OCI-LY1 (cell line): ENCODE measurements at regions not wholly inside any gene's neighbourhood (a gene's known extent, or its start where the extent isn't known, plus 50 kb on each side); places are given as distances from the start of the nearest gene placed in this dataset.

ENCODE experiments used
- H2AFZ ChIP-seq: fragments of 200-600 bp; sonication (generic), shearing (Covaris generic); 2 replicates; pipeline ENCODE4 v1.6.0; 2014; ENCODE audit warnings: antibody characterized with exemption, mild to moderate bottlenecking, low read length
- H3F3A ChIP-seq: fragments of 200-600 bp; sonication (generic), shearing (Covaris generic); 2 replicates; pipeline ENCODE4 v1.6.0; 2014; ENCODE audit warnings: mild to moderate bottlenecking, antibody characterized with exemption, low read length, moderate library complexity; ENCODE audit not compliant: insufficient read depth
- H3K27ac ChIP-seq: fragments of 200-600 bp; sonication (generic); 2 replicates; pipeline ENCODE4 v1.5.1; 2014; ENCODE audit warnings: low read length, mixed run types, mild to moderate bottlenecking, low read depth; ENCODE audit not compliant: poor library complexity, severe bottlenecking
- H3K27me3 ChIP-seq: fragments of 200-600 bp; sonication (generic); 2 replicates; pipeline ENCODE4 v1.6.0; 2014; ENCODE audit warnings: antibody characterized with exemption, mild to moderate bottlenecking, low read length, moderate library complexity; ENCODE audit not compliant: insufficient read depth
- H3K36me3 ChIP-seq: fragments of 200-600 bp; sonication (generic); 2 replicates; pipeline ENCODE4 v1.6.1; 2014; ENCODE audit warnings: mild to moderate bottlenecking, antibody characterized with exemption, low read length, moderate library complexity, mixed read lengths; ENCODE audit not compliant: insufficient read depth
- H3K4me1 ChIP-seq: fragments of 200-600 bp; sonication (generic); 2 replicates; pipeline ENCODE4 v1.5.1; 2014; ENCODE audit warnings: mild to moderate bottlenecking, low read length, moderate library complexity; ENCODE audit not compliant: insufficient read depth, severe bottlenecking
- H3K4me2 ChIP-seq: fragments of 200-600 bp; sonication (generic), shearing (Covaris generic); 2 replicates; pipeline ENCODE4 v1.6.1; 2014; ENCODE audit warnings: low read length
- H3K4me3 ChIP-seq: fragments of 200-600 bp; sonication (generic); 2 replicates; pipeline ENCODE4 v1.5.1; 2014; ENCODE audit warnings: low read length, low read depth, mild to moderate bottlenecking, mixed read lengths; ENCODE audit not compliant: poor library complexity, severe bottlenecking
- H3K79me2 ChIP-seq: fragments of 200-600 bp; shearing (Covaris generic); 2 replicates; pipeline ENCODE4 v1.6.1; 2016; ENCODE audit warnings: mixed run types, low read length, mixed read lengths; ENCODE audit not compliant: insufficient read depth
- H3K9ac ChIP-seq: fragments of 200-600 bp; sonication (generic), shearing (Covaris generic); 2 replicates; pipeline ENCODE4 v1.6.1; 2014; ENCODE audit warnings: mild to moderate bottlenecking, low read length, mixed read lengths
- H3K9me2 ChIP-seq: fragments of 200-600 bp; sonication (generic), shearing (Covaris generic); 2 replicates; pipeline ENCODE4 v1.6.1; 2014; ENCODE audit warnings: low read depth, mild to moderate bottlenecking, low read length, mixed read lengths
- H3K9me3 ChIP-seq: fragments of 200-600 bp; shearing (Covaris generic); 2 replicates; pipeline ENCODE4 v1.6.1; 2014; ENCODE audit warnings: low read length, mixed read lengths
- H4K20me1 ChIP-seq: fragments of 200-600 bp; sonication (generic), shearing (Covaris generic); 2 replicates; pipeline ENCODE4 v1.6.0; 2016; ENCODE audit warnings: mild to moderate bottlenecking, low read length; ENCODE audit not compliant: insufficient read depth
- EZH2 ChIP-seq: fragments of 200-600 bp; sonication (generic), shearing (Covaris generic); IDR thresholded peaks from 2 replicates; pipeline ENCODE4 v1.8.0; 2017; ENCODE audit warnings: borderline replicate concordance, mixed run types, mild to moderate bottlenecking, antibody characterized with exemption, low read length, moderate library complexity, mixed read lengths
- TF ChIP-seq, protein P1 (sequence below): fragments of 200-600 bp; sonication (generic), shearing (Covaris generic); IDR thresholded peaks from 2 replicates; pipeline ENCODE4 v1.5.1; 2017; ENCODE audit warnings: mild to moderate bottlenecking, antibody characterized with exemption, low read length, moderate library complexity, mixed read lengths

DNA sequence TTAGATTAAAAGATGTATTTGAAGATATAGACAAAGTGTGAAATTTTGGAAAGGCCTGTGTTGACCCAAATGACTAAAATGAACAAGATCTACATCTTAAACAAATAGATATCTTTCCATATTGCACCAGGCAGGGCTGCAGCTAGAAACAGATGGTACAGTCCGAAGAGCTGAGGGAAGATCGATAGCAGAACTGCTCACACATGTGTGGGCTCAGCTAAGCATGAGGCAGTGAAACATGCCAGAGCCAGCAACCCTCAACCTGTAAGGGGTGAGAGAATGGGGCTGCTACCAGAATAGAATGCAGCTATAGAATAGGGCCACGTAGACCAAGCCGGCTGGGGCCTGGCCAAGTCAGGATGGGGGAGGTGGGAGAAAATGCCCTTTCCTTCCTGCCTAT, 87.8 kb downstream of the SLC5A7 start:
- Histone ChIP-seq H2AFZ (no peak overlapping the region), H3K4me2 (no peak overlapping the region), H3K79me2 (no peaks in the 10 kb centered on the region), H3K9ac (no peak overlapping the region), H3K9me2 (no peaks in the 10 kb centered on the region), H3K4me3 (no peak overlapping the region), H3K9me3 (no peaks in the 10 kb centered on the region), H3F3A (no peaks in the 10 kb centered on the region), H3K27me3 (no peaks in the 10 kb centered on the region), H3K36me3 (no peaks in the 10 kb centered on the region), H4K20me1 (no peaks in the 10 kb centered on the region), H3K4me1 (no peaks in the 10 kb centered on the region), H3K27ac (no peak overlapping the region)
- TF ChIP-seq, protein P1, sequence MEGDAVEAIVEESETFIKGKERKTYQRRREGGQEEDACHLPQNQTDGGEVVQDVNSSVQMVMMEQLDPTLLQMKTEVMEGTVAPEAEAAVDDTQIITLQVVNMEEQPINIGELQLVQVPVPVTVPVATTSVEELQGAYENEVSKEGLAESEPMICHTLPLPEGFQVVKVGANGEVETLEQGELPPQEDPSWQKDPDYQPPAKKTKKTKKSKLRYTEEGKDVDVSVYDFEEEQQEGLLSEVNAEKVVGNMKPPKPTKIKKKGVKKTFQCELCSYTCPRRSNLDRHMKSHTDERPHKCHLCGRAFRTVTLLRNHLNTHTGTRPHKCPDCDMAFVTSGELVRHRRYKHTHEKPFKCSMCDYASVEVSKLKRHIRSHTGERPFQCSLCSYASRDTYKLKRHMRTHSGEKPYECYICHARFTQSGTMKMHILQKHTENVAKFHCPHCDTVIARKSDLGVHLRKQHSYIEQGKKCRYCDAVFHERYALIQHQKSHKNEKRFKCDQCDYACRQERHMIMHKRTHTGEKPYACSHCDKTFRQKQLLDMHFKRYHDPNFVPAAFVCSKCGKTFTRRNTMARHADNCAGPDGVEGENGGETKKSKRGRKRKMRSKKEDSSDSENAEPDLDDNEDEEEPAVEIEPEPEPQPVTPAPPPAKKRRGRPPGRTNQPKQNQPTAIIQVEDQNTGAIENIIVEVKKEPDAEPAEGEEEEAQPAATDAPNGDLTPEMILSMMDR, result no peak
- TF ChIP-seq EZH2, result no peak

DNA sequence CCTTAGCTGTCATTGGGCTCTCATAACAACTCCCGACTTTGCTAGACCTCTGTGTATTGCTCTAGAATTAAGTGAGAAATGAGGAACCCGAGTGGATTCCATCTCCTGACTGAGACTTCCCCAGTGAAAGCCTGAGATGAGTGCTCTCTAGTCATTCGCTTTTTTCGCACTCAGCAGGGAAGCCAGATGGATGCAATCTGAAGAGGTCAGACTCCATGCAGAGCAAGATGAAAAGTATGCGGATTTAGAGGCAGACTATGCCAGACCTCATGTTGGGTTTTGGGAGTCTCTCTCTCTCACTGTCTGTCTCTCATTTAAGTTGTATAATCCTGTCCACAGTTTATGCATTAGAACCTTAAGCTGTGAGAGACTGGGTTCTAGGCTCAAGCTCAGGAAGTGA, 88.6 kb downstream of the SLC5A7 start:
- H4K20me1 ChIP-seq, result no peaks in the 10 kb centered on the region
- no peak overlapping the region for H3K27ac ChIP-seq
- no peaks in the 10 kb centered on the region for H3K9me2 ChIP-seq
- H3K9me3 ChIP-seq, result no peaks in the 10 kb centered on the region
- H3K4me3 ChIP-seq, result no peak overlapping the region
- no peak overlapping the region for H3K9ac ChIP-seq
- no peak overlapping the region for H2AFZ ChIP-seq
- H3K36me3 ChIP-seq, result no peaks in the 10 kb centered on the region
- H3K27me3 ChIP-seq, result no peaks in the 10 kb centered on the region
- no peak overlapping the region for H3K4me2 ChIP-seq
- no peaks in the 10 kb centered on the region for H3K4me1 ChIP-seq
- no peak for TF ChIP-seq EZH2
- TF ChIP-seq, protein P1, result no peak
- no peaks in the 10 kb centered on the region for H3K79me2 ChIP-seq
- H3F3A ChIP-seq, result no peaks in the 10 kb centered on the region

DNA sequence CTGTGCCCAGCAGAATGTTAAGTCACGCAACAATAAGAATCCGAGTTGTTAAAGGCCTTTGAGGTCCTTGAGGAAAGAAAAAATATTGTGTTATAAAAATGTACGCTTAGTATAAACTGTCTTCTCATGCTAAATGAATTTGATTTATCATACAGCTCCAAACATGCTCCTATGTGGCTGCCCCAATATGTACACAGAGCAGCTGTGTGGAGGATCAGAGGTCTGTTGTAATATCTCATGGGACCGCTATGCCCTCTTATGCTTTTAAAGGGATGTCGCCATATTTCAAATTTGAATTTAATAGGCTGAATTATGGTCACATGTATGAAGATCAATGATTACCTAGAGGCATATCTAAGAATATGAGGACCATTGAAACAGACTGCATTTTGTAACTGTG, 90.2 kb downstream of the SLC5A7 start:
- no peak overlapping the region for H3K4me2 ChIP-seq
- H3K9me2 ChIP-seq, result no peaks in the 10 kb centered on the region
- H3K4me3 ChIP-seq, result no peak overlapping the region
- no peaks in the 10 kb centered on the region for H3K36me3 ChIP-seq
- H4K20me1 ChIP-seq, result no peaks in the 10 kb centered on the region
- H2AFZ ChIP-seq, result no peak overlapping the region
- H3K27ac ChIP-seq, result no peak overlapping the region
- H3K4me1 ChIP-seq, result no peaks in the 10 kb centered on the region
- no peaks in the 10 kb centered on the region for H3F3A ChIP-seq
- H3K79me2 ChIP-seq, result no peaks in the 10 kb centered on the region
- H3K9me3 ChIP-seq, result no peaks in the 10 kb centered on the region
- H3K27me3 ChIP-seq, result no peaks in the 10 kb centered on the region
- no peak overlapping the region for H3K9ac ChIP-seq
- TF ChIP-seq, protein P1, result no peak
- TF ChIP-seq EZH2, result no peak
